ENCODE measurements at regions not wholly inside any gene's neighbourhood (a gene's known extent, or its start where the extent isn't known, plus 50 kb on each side); places are given as distances from the start of the nearest gene placed in this dataset.

- TF ChIP-seq CTCF (IDR thresholded peaks at IDR 0.05), result no peak
- TF ChIP-seq POLR2A (IDR thresholded peaks at IDR 0.05), result no peak
Observed at GRCh38 chr2:39990335-39990900, 211.4 kb upstream of the THUMPD2 start.

Data from stomach (tissue), 4 donors.